ENCODE measurements at regions not wholly inside any gene's neighbourhood (a gene's known extent, or its start where the extent isn't known, plus 50 kb on each side); places are given as distances from the start of the nearest gene placed in this dataset.

GRCh38 chr4:130922955-130923354 lies 1827.0 kb downstream of the C4orf33 start:
- TF ChIP-seq CREM (IDR thresholded peaks at IDR 0.05; ENCODE audit: low read depth) (no peak), ZNF253 (CRISPR knock-in tag; conservative IDR thresholded peaks at IDR 0.05) (no peak), PTBP1 (IDR thresholded peaks at IDR 0.05; ENCODE audit: low read depth, low read length) (no peak), SLC30A9 (CRISPR knock-in tag; IDR thresholded peaks at IDR 0.05) (no peak), GTF3C2 (IDR thresholded peaks at IDR 0.05; ENCODE audit: borderline replicate concordance, extremely low read depth, insufficient read length) (no peak), JUNB (CRISPR knock-in tag; conservative IDR thresholded peaks at IDR 0.05) (no peak)
